Tibial nerve (tissue), 4 donors: ENCODE measurements at regions not wholly inside any gene's neighbourhood (a gene's known extent, or its start where the extent isn't known, plus 50 kb on each side); places are given as distances from the start of the nearest gene placed in this dataset.

ENCODE experiments used
- EP300 ChIP-seq, 2 donors: sonication (generic); formaldehyde crosslinking; IDR thresholded peaks; one replicate each; pipeline ENCODE4 v1.6.1; 2017; ENCODE audit warnings: antibody characterized with exemption in 2 of 2, mild to moderate bottlenecking in 1 of 2
- POLR2A ChIP-seq, 2 donors: fragments of 450-650 bp; IDR thresholded peaks; one replicate each; pipeline ENCODE4 v1.6.1; 2017; ENCODE audit warnings: antibody characterized with exemption in 2 of 2, mild to moderate bottlenecking in 2 of 2, moderate library complexity in 2 of 2
- TF ChIP-seq, protein P1 (sequence below), 5 experiments: fragments of 200-600 bp in 3 of 5; fragments of 450-650 bp in 2 of 5; sonication (generic) in 3 of 5; IDR thresholded peaks; one replicate each; pipeline ENCODE4 v1.5.1; 2016 to 2019; ENCODE audit warnings: antibody characterized with exemption in 5 of 5, mild to moderate bottlenecking in 3 of 5, moderate library complexity in 2 of 5

GRCh38 chr5:4983701-4984100 lies 156.4 kb upstream of the ADAMTS16 start:
- TF ChIP-seq, protein P1, sequence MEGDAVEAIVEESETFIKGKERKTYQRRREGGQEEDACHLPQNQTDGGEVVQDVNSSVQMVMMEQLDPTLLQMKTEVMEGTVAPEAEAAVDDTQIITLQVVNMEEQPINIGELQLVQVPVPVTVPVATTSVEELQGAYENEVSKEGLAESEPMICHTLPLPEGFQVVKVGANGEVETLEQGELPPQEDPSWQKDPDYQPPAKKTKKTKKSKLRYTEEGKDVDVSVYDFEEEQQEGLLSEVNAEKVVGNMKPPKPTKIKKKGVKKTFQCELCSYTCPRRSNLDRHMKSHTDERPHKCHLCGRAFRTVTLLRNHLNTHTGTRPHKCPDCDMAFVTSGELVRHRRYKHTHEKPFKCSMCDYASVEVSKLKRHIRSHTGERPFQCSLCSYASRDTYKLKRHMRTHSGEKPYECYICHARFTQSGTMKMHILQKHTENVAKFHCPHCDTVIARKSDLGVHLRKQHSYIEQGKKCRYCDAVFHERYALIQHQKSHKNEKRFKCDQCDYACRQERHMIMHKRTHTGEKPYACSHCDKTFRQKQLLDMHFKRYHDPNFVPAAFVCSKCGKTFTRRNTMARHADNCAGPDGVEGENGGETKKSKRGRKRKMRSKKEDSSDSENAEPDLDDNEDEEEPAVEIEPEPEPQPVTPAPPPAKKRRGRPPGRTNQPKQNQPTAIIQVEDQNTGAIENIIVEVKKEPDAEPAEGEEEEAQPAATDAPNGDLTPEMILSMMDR (IDR thresholded peaks at IDR 0.05): no peak
- TF ChIP-seq POLR2A (IDR thresholded peaks at IDR 0.05): no peak
- no peak for TF ChIP-seq EP300 (IDR thresholded peaks at IDR 0.05)
